ENCODE measurements at regions not wholly inside any gene's neighbourhood (a gene's known extent, or its start where the extent isn't known, plus 50 kb on each side); places are given as distances from the start of the nearest gene placed in this dataset.

DNA sequence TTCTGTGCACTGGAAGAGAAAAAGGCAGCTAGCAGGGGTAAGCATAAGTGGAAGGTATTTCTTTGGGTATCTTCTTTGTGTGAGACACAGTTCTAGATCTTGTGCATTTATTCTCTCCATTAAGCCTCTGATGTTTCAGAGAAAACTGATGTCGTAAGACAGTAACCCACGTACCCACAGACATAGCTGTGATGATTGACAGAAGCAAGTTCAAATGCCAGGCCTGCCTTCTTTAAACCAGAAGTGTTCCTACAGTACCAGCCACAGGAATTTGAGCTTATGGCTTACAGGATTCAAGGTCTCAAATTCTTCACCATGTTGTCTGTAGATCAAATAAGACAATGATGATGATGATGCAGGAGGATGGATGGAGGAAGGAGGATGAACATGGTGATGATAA, 161.4 kb upstream of the KCNJ16 start:
- no peak for TF ChIP-seq SMC3 (conservative IDR thresholded peaks at IDR 0.05; ENCODE audit: poor library complexity)
- no peak for TF ChIP-seq EZH2 (IDR thresholded peaks at IDR 0.05; ENCODE audit: borderline replicate concordance, insufficient read depth, low read length, poor library complexity, severe bottlenecking)
- TF ChIP-seq POLR2AphosphoS5 (IDR thresholded peaks at IDR 0.05): no peak
- TF ChIP-seq EP300 (conservative IDR thresholded peaks at IDR 0.05; ENCODE audit: poor library complexity, severe bottlenecking): no peak
- TF ChIP-seq TAF1 (IDR thresholded peaks at IDR 0.05; ENCODE audit: low read depth): no peak
- TF ChIP-seq, protein P1, sequence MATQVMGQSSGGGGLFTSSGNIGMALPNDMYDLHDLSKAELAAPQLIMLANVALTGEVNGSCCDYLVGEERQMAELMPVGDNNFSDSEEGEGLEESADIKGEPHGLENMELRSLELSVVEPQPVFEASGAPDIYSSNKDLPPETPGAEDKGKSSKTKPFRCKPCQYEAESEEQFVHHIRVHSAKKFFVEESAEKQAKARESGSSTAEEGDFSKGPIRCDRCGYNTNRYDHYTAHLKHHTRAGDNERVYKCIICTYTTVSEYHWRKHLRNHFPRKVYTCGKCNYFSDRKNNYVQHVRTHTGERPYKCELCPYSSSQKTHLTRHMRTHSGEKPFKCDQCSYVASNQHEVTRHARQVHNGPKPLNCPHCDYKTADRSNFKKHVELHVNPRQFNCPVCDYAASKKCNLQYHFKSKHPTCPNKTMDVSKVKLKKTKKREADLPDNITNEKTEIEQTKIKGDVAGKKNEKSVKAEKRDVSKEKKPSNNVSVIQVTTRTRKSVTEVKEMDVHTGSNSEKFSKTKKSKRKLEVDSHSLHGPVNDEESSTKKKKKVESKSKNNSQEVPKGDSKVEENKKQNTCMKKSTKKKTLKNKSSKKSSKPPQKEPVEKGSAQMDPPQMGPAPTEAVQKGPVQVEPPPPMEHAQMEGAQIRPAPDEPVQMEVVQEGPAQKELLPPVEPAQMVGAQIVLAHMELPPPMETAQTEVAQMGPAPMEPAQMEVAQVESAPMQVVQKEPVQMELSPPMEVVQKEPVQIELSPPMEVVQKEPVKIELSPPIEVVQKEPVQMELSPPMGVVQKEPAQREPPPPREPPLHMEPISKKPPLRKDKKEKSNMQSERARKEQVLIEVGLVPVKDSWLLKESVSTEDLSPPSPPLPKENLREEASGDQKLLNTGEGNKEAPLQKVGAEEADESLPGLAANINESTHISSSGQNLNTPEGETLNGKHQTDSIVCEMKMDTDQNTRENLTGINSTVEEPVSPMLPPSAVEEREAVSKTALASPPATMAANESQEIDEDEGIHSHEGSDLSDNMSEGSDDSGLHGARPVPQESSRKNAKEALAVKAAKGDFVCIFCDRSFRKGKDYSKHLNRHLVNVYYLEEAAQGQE (IDR thresholded peaks at IDR 0.05; ENCODE audit: borderline replicate concordance): no peak
- TF ChIP-seq RAD21 (conservative IDR thresholded peaks at IDR 0.05): no peak
- TF ChIP-seq MXI1 (conservative IDR thresholded peaks at IDR 0.05; ENCODE audit: poor library complexity, severe bottlenecking): no peak
- TF ChIP-seq, protein P2, sequence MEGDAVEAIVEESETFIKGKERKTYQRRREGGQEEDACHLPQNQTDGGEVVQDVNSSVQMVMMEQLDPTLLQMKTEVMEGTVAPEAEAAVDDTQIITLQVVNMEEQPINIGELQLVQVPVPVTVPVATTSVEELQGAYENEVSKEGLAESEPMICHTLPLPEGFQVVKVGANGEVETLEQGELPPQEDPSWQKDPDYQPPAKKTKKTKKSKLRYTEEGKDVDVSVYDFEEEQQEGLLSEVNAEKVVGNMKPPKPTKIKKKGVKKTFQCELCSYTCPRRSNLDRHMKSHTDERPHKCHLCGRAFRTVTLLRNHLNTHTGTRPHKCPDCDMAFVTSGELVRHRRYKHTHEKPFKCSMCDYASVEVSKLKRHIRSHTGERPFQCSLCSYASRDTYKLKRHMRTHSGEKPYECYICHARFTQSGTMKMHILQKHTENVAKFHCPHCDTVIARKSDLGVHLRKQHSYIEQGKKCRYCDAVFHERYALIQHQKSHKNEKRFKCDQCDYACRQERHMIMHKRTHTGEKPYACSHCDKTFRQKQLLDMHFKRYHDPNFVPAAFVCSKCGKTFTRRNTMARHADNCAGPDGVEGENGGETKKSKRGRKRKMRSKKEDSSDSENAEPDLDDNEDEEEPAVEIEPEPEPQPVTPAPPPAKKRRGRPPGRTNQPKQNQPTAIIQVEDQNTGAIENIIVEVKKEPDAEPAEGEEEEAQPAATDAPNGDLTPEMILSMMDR (IDR thresholded peaks at IDR 0.05; ENCODE audit: poor library complexity, severe bottlenecking): no peak
- H3K27me3 ChIP-seq (ENCODE audit: insufficient read depth, low read depth, low read length): no peaks in the 10 kb centered on the region
- no peak overlapping the region for H2AFZ ChIP-seq (ENCODE audit: low read depth, low read length)
- no peaks in the 10 kb centered on the region for H3K9me3 ChIP-seq (ENCODE audit: low read length)
- peak overlapping the region; percentile 62 for H3K9ac ChIP-seq (ENCODE audit: low read length)
- no peaks in the 10 kb centered on the region for H3K79me2 ChIP-seq (replicated peaks; ENCODE audit: insufficient read depth, low read length)
- H3F3A ChIP-seq (ENCODE audit: insufficient read depth, low read length, poor library complexity, severe bottlenecking): no peaks in the 10 kb centered on the region
- no peaks in the 10 kb centered on the region for H3K9me2 ChIP-seq (ENCODE audit: insufficient read depth, low read length)
- H4K20me1 ChIP-seq (ENCODE audit: insufficient read depth): no peaks in the 10 kb centered on the region
- no peaks in the 10 kb centered on the region for H3K36me3 ChIP-seq (ENCODE audit: insufficient read depth, low read length)
- H3K4me2 ChIP-seq (ENCODE audit: low read length): peak overlapping the region; percentile 25
- H3K27ac ChIP-seq (ENCODE audit: low read length): peak overlapping the region; percentile 94
- peak overlapping the region; percentile 49 for H3K4me3 ChIP-seq (ENCODE audit: low read length)

GRCh38 chr17:69914520-69914919, 160.5 kb upstream of the KCNJ16 start:
- no peak overlapping the region for H2AFZ ChIP-seq (ENCODE audit: low read depth, low read length)
- TF ChIP-seq SMC3 (conservative IDR thresholded peaks at IDR 0.05; ENCODE audit: poor library complexity): no peak
- TF ChIP-seq TAF1 (IDR thresholded peaks at IDR 0.05; ENCODE audit: low read depth): no peak
- no peak for TF ChIP-seq EP300 (conservative IDR thresholded peaks at IDR 0.05; ENCODE audit: poor library complexity, severe bottlenecking)
- H3K4me2 ChIP-seq (ENCODE audit: low read length): no peak overlapping the region
- peak overlapping the region; percentile 49 for H3K4me3 ChIP-seq (ENCODE audit: low read length)
- H3K9me3 ChIP-seq (ENCODE audit: low read length): no peaks in the 10 kb centered on the region
- no peaks in the 10 kb centered on the region for H3K9me2 ChIP-seq (ENCODE audit: insufficient read depth, low read length)
- H3K27me3 ChIP-seq (ENCODE audit: insufficient read depth, low read depth, low read length): no peaks in the 10 kb centered on the region
- H3K27ac ChIP-seq (ENCODE audit: low read length): peak overlapping the region; percentile 94
- H3K36me3 ChIP-seq (ENCODE audit: insufficient read depth, low read length): no peaks in the 10 kb centered on the region
- peak overlapping the region; percentile 62 for H3K9ac ChIP-seq (ENCODE audit: low read length)
- H3K79me2 ChIP-seq (replicated peaks; ENCODE audit: insufficient read depth, low read length): no peaks in the 10 kb centered on the region
- no peaks in the 10 kb centered on the region for H4K20me1 ChIP-seq (ENCODE audit: insufficient read depth)
- H3F3A ChIP-seq (ENCODE audit: insufficient read depth, low read length, poor library complexity, severe bottlenecking): no peaks in the 10 kb centered on the region

- Histone ChIP-seq H2AFZ (ENCODE audit: low read depth, low read length) (no peak overlapping the region), H3K79me2 (replicated peaks; ENCODE audit: insufficient read depth, low read length) (no peaks in the 10 kb centered on the region), H3K9ac (ENCODE audit: low read length) (no peak overlapping the region), H3K4me2 (ENCODE audit: low read length) (no peak overlapping the region), H3K9me3 (ENCODE audit: low read length) (no peaks in the 10 kb centered on the region), H4K20me1 (ENCODE audit: insufficient read depth) (no peaks in the 10 kb centered on the region), H3F3A (ENCODE audit: insufficient read depth, low read length, poor library complexity, severe bottlenecking) (no peaks in the 10 kb centered on the region), H3K36me3 (ENCODE audit: insufficient read depth, low read length) (no peaks in the 10 kb centered on the region), H3K9me2 (ENCODE audit: insufficient read depth, low read length) (no peaks in the 10 kb centered on the region), H3K27ac (ENCODE audit: low read length) (no peak overlapping the region), H3K27me3 (ENCODE audit: insufficient read depth, low read depth, low read length) (no peaks in the 10 kb centered on the region), H3K4me3 (ENCODE audit: low read length) (no peak overlapping the region)
- no peak for TF ChIP-seq EZH2 (IDR thresholded peaks at IDR 0.05; ENCODE audit: borderline replicate concordance, insufficient read depth, low read length, poor library complexity, severe bottlenecking)
- no peak for TF ChIP-seq MXI1 (conservative IDR thresholded peaks at IDR 0.05; ENCODE audit: poor library complexity, severe bottlenecking)
- no peak for TF ChIP-seq EP300 (conservative IDR thresholded peaks at IDR 0.05; ENCODE audit: poor library complexity, severe bottlenecking)
- TF ChIP-seq, protein P2 (IDR thresholded peaks at IDR 0.05; ENCODE audit: poor library complexity, severe bottlenecking): no peak
- no peak for TF ChIP-seq TAF1 (IDR thresholded peaks at IDR 0.05; ENCODE audit: low read depth)
- TF ChIP-seq, protein P1 (IDR thresholded peaks at IDR 0.05; ENCODE audit: borderline replicate concordance): no peak
- no peak for TF ChIP-seq SMC3 (conservative IDR thresholded peaks at IDR 0.05; ENCODE audit: poor library complexity)
- no peak for TF ChIP-seq POLR2AphosphoS5 (IDR thresholded peaks at IDR 0.05)
- TF ChIP-seq RAD21 (conservative IDR thresholded peaks at IDR 0.05): no peak
These were observed 158.3 kb upstream of the KCNJ16 start for GRCh38 chr17:69916761-69917160.
